LNCaP clone FGC (cell line): ENCODE measurements at regions not wholly inside any gene's neighbourhood (a gene's known extent, or its start where the extent isn't known, plus 50 kb on each side); places are given as distances from the start of the nearest gene placed in this dataset.

ENCODE experiments used
- DNase-seq: peaks from one replicate; pipeline ENCODE4 v3.0.0-alpha.2; 2011; ENCODE audit warnings: low read depth
- H3K4me3 ChIP-seq: 2 replicates; pipeline ENCODE4 v1.5.1; 2011; ENCODE audit warnings: mild to moderate bottlenecking, low read depth, low read length, control low read depth
- TF ChIP-seq, protein P1 (sequence below): IDR thresholded peaks from 2 replicates; pipeline ENCODE4 v1.5.1; 2012; ENCODE audit warnings: mild to moderate bottlenecking; ENCODE audit not compliant: control insufficient read depth, insufficient read depth; ENCODE audit errors: extremely low read depth

DNA sequence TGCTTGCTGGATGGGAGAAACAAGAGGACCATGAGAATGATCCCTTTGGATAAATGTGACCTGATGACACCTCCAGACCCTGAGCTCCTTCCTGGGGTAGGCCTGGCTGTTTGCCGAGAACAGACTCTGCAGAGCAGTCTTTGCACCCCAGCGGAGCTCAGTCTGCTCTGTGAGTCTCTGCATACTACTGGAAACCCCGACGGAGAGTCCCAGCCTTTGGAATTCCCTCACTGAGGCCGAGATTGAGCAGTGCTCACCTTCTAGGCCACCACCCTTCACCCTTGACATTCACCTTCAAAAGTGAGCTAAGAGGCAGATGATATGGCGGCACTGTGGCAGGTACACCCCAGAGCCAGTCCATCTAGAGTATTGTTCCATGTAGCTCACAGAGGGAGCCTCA is 172.2 kb upstream of the CDH13 start:
- TF ChIP-seq, protein P1, sequence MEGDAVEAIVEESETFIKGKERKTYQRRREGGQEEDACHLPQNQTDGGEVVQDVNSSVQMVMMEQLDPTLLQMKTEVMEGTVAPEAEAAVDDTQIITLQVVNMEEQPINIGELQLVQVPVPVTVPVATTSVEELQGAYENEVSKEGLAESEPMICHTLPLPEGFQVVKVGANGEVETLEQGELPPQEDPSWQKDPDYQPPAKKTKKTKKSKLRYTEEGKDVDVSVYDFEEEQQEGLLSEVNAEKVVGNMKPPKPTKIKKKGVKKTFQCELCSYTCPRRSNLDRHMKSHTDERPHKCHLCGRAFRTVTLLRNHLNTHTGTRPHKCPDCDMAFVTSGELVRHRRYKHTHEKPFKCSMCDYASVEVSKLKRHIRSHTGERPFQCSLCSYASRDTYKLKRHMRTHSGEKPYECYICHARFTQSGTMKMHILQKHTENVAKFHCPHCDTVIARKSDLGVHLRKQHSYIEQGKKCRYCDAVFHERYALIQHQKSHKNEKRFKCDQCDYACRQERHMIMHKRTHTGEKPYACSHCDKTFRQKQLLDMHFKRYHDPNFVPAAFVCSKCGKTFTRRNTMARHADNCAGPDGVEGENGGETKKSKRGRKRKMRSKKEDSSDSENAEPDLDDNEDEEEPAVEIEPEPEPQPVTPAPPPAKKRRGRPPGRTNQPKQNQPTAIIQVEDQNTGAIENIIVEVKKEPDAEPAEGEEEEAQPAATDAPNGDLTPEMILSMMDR: no peak
- H3K4me3 ChIP-seq: no peak overlapping the region
- DNase-seq: no peak

DNA sequence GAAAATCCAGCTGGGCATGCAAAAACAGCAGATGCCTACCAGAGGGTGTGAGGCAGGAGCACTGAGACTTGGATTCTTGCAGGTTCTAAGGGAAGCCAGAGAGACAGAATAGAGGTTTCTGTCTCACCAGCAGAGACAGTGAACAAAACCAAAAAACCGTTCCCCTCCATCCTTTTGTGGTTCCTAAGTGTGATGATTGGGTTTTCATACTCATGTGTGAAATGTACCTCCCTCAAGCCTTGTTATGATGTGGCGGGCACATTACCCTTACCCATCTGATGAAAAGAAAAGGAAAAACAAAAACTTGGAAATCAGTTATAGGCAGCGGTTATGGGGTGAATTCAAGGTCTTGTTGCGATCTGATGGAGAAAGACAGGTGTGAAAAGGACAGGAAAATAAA is 172.6 kb upstream of the CDH13 start:
- TF ChIP-seq, protein P1: no peak
- no peak for DNase-seq
- H3K4me3 ChIP-seq: no peak overlapping the region

DNA sequence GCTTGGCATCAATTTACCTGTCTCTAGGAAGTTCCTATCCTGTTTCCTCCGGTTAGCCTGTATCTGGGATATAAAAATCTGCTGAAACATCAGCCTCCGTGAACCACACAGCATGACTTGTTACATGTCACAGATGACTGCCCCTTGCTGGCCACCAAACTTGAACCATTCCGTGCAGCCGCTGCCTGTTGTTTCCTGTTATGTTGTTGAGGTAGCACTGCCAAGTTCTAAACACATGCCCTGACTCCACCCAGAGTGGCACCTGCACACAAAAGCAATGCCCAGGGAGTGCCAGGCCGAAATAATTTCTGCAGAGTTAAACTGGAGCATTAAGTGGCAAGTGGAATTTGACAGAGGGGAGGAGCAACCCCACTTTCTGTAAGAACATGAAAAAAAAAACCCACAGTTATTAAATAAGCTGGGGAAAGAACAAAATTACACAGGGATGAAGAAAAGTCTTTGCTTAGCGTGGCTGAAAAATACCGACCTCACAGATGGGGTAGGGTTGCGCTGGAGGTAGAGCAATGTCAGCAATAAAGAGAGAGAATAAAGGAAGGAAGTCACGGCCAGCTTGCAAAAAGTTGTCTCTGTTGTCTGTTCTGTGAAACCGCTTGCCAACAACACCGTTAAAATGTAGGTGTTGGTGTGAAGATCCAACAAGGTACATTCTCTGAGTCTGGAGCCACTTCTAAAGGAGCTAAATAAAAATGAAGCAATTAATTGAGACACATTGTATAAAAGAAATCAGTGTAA is 174.6 kb upstream of the CDH13 start:
- DNase-seq: no peak
- H3K4me3 ChIP-seq: no peak overlapping the region
- TF ChIP-seq, protein P1: no peak

DNA sequence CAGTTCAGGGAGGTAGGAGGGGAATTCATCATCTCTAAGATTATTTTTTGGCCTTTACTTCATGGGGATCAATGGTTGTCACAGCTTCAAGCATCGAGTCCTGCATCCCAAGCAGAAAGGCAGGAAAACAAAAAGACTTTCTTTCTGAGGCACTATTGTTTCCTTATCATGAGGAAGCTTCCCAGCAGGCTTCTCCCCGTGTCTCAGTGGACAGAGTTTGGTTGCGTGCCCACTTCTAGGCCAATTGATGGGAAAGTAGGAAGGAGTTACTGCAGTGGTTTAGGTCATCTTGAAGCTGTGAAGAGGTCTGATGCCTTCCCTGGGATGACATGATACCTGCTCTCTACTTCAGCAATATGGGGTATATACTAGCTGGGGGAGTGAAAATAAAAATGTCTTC is 175.3 kb upstream of the CDH13 start:
- no peak overlapping the region for H3K4me3 ChIP-seq
- DNase-seq: no peak
- TF ChIP-seq, protein P1: no peak

DNA sequence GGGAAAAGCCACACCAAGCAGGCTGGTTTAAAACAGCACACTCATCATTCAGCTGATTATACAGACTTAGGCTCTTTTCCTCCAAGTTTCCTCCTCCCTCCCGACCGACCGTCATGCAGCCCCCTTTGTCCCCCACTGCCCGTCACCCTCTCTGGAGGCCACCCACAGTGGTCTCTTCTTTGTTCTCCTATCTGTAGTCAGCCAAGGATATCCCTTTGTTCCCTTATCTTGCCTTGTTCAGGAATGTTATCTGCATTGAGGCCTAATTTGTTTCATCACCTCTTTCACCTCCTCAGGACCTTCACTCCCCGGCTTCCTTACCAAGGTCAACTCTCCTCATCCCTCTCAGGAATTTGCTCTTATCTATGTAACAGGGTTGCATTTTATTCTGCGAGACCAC is 186.4 kb upstream of the CDH13 start:
- no peak for DNase-seq
- TF ChIP-seq, protein P1: no peak
- H3K4me3 ChIP-seq: no peak overlapping the region

DNA sequence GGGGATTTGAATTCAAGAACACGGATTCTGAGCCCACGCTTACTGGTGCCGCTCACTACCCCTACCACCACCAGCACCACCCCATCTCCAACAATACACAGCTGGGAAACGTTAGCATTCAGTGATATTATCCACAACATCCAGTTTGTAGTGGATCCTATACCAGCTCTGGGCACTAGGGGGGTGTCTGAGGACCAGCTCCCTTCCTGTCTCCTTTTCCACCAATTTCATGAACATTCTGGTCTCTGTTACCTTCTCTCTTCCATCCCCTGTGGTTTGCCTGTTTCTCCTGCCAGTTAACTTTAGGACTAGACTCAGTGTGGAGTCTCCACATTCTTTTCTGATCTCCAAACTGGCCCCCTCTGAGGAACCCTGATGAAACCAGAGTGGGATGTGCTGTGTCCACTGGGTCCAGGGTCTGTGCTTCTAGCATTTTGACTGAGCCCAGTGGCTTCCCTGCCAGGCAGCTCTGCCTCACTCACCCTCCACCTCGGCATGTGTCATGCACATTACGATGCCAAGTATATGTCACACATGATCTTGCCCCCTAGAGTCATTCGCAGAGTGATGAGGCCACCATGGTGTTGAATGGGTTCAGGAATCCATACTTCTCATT is 187.0 kb upstream of the CDH13 start:
- DNase-seq: no peak
- no peak overlapping the region for H3K4me3 ChIP-seq
- TF ChIP-seq, protein P1: peak; percentile 52

DNA sequence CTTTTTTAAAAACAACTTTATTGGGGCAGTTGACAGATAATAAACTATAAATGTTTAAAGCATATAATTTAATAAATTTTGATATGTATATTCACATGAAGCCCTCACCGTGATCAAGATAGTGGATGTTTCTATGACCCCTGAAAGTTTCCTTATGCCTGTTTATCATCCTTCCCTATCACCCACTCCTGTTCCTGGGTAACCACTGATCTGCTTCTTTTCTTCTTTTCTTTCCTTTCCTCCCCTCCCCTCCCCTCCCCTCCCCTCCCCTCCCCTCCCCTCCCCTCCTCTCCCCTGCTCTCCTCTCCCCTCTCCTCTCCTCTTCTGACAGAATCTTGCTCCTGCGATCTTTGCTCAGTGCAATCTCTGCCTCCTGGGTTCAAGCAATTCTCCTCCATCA is 193.7 kb upstream of the CDH13 start:
- no peak overlapping the region for H3K4me3 ChIP-seq
- no peak for DNase-seq
- TF ChIP-seq, protein P1: no peak
